Mesendoderm (in vitro differentiated cells): ENCODE measurements at regions not wholly inside any gene's neighbourhood (a gene's known extent, or its start where the extent isn't known, plus 50 kb on each side); places are given as distances from the start of the nearest gene placed in this dataset.
A peak's percentile ranks its signal among the peaks of the same experiment; 100 is the strongest.

Source experiments
- DNase-seq: peaks from one replicate; pipeline ENCODE4 v3.0.0; 2013
- H2AK5ac ChIP-seq: 2 replicates; pipeline ENCODE4 v1.6.1; 2013; ENCODE audit warnings: low read length, inconsistent platforms
- H2BK120ac ChIP-seq: 2 replicates; pipeline ENCODE4 v1.6.1; 2013; ENCODE audit warnings: low read depth, mild to moderate bottlenecking, low read length, moderate library complexity, mixed read lengths
- H2BK15ac ChIP-seq: replicated peaks from 2 replicates; pipeline ENCODE4 v1.6.1; 2013; ENCODE audit warnings: low read depth, mild to moderate bottlenecking, moderate library complexity
- H2BK5ac ChIP-seq: 2 replicates; pipeline ENCODE4 v1.6.1; 2013; ENCODE audit warnings: low read length, inconsistent platforms
- H3K18ac ChIP-seq: 2 replicates; pipeline ENCODE4 v1.6.1; 2013; ENCODE audit warnings: mild to moderate bottlenecking, low read length, mixed read lengths
- H3K23ac ChIP-seq: one replicate; pipeline ENCODE4 v1.6.1; 2013; ENCODE audit warnings: low read length
- H3K27ac ChIP-seq: 2 replicates; pipeline ENCODE4 v1.5.1; 2013; ENCODE audit warnings: low read depth, mild to moderate bottlenecking, inconsistent platforms, low read length, moderate library complexity
- H3K27me3 ChIP-seq: 2 replicates; pipeline ENCODE4 v1.6.1; 2013; ENCODE audit warnings: low read length, control low read depth, mild to moderate bottlenecking, inconsistent platforms; ENCODE audit not compliant: insufficient read depth, poor library complexity
- H3K36me3 ChIP-seq: 2 replicates; pipeline ENCODE4 v1.6.1; 2013; ENCODE audit warnings: low read length, inconsistent platforms; ENCODE audit not compliant: control insufficient read depth, insufficient read depth
- H3K4ac ChIP-seq: one replicate; pipeline ENCODE4 v1.6.1; 2013; ENCODE audit warnings: low read depth, mild to moderate bottlenecking, low read length, moderate library complexity
- H3K4me1 ChIP-seq: 2 replicates; pipeline ENCODE4 v1.6.1; 2013; ENCODE audit warnings: low read depth, low read length, inconsistent platforms; ENCODE audit not compliant: control insufficient read depth
- H3K4me2 ChIP-seq: 2 replicates; pipeline ENCODE4 v1.6.1; 2013; ENCODE audit warnings: low read length
- H3K4me3 ChIP-seq: 2 replicates; pipeline ENCODE4 v1.5.1; 2013; ENCODE audit warnings: mild to moderate bottlenecking, low read length
- H3K56ac ChIP-seq: one replicate; pipeline ENCODE4 v1.6.1; 2013; ENCODE audit warnings: low read length
- H3K79me1 ChIP-seq: 2 replicates; pipeline ENCODE4 v1.6.1; 2013; ENCODE audit warnings: low read length, inconsistent platforms
- H3K79me2 ChIP-seq: 2 replicates; pipeline ENCODE4 v1.6.1; 2013; ENCODE audit warnings: mild to moderate bottlenecking, low read length; ENCODE audit not compliant: control insufficient read depth, insufficient read depth
- H3K9ac ChIP-seq: 2 replicates; pipeline ENCODE4 v1.6.1; 2013; ENCODE audit warnings: low read length, inconsistent platforms
- H4K5ac ChIP-seq: one replicate; pipeline ENCODE4 v1.6.1; 2013; ENCODE audit warnings: low read length
- H4K8ac ChIP-seq: one replicate; pipeline ENCODE4 v1.6.1; 2013; ENCODE audit warnings: low read depth, mild to moderate bottlenecking, control low read depth, low read length, moderate library complexity
- WGBS: extraction: QIAGEN DNeasy Blood & Tissue Kit; methylation state at CpG from one replicate; pipeline ENCODE4 v1.1.7; 2013; ENCODE audit warnings: low lambda C conversion rate, missing lambda C conversion rate; ENCODE audit not compliant: insufficient coverage; ENCODE audit errors: extremely low coverage; 5-methylcytosine and 5-hydroxymethylcytosine counted together

GRCh38 chr12:128059621-128060370 is 207.2 kb upstream of the TMEM132C start:
- Histone ChIP-seq H3K4me3 (no peak overlapping the region), H3K18ac (no peak overlapping the region), H3K23ac (no peak overlapping the region), H3K4me2 (no peak overlapping the region), H2AK5ac (no peak overlapping the region), H3K79me1 (no peaks in the 10 kb centered on the region), H3K4ac (no peak overlapping the region), H3K79me2 (no peaks in the 10 kb centered on the region), H4K8ac (no peak overlapping the region), H2BK120ac (no peak overlapping the region), H3K56ac (no peak overlapping the region), H3K4me1 (no peaks in the 10 kb centered on the region), H3K9ac (no peak overlapping the region), H3K27me3 (no peaks in the 10 kb centered on the region), H3K27ac (no peak overlapping the region), H4K5ac (no peak overlapping the region), H2BK5ac (no peak overlapping the region), H3K36me3 (no peaks in the 10 kb centered on the region), H2BK15ac (no peak overlapping the region)
- DNase-seq: no peak
- no CpG with 5 or more reads among the region's 18 CpGs for WGBS

GRCh38 chr12:128068211-128068610 is 198.8 kb upstream of the TMEM132C start:
- H3K27ac ChIP-seq: no peak overlapping the region
- no peak overlapping the region for H2BK120ac ChIP-seq
- H3K79me2 ChIP-seq: no peaks in the 10 kb centered on the region
- H3K18ac ChIP-seq: no peak overlapping the region
- DNase-seq: no peak
- H3K56ac ChIP-seq: no peak overlapping the region
- H3K27me3 ChIP-seq: no peaks in the 10 kb centered on the region
- no peak overlapping the region for H2BK5ac ChIP-seq
- H3K4ac ChIP-seq: no peak overlapping the region
- no peak overlapping the region for H3K23ac ChIP-seq
- no peak overlapping the region for H4K5ac ChIP-seq
- H2BK15ac ChIP-seq: no peak overlapping the region
- WGBS: no CpG with 5 or more reads among the region's 5 CpGs
- no peaks in the 10 kb centered on the region for H3K79me1 ChIP-seq
- no peak overlapping the region for H2AK5ac ChIP-seq
- H3K36me3 ChIP-seq: no peaks in the 10 kb centered on the region
- no peak overlapping the region for H3K4me3 ChIP-seq
- H3K4me2 ChIP-seq: no peak overlapping the region
- no peaks in the 10 kb centered on the region for H3K4me1 ChIP-seq
- no peak overlapping the region for H4K8ac ChIP-seq
- H3K9ac ChIP-seq: no peak overlapping the region

- no peak overlapping the region for H3K23ac ChIP-seq
- H4K8ac ChIP-seq: no peak overlapping the region
- no peak overlapping the region for H3K18ac ChIP-seq
- no peak overlapping the region for H3K4ac ChIP-seq
- H3K4me1 ChIP-seq: no peaks in the 10 kb centered on the region
- H2BK5ac ChIP-seq: no peak overlapping the region
- no peaks in the 10 kb centered on the region for H3K36me3 ChIP-seq
- H3K4me2 ChIP-seq: no peak overlapping the region
- H3K56ac ChIP-seq: no peak overlapping the region
- no peak overlapping the region for H4K5ac ChIP-seq
- no peak overlapping the region for H2AK5ac ChIP-seq
- no peak overlapping the region for H3K27ac ChIP-seq
- peak; percentile 58 for DNase-seq
- H3K79me2 ChIP-seq: no peaks in the 10 kb centered on the region
- no peaks in the 10 kb centered on the region for H3K79me1 ChIP-seq
- no peak overlapping the region for H3K4me3 ChIP-seq
- H3K9ac ChIP-seq: no peak overlapping the region
- H3K27me3 ChIP-seq: no peaks in the 10 kb centered on the region
- no peak overlapping the region for H2BK120ac ChIP-seq
- WGBS: no CpG with 5 or more reads among the region's 12 CpGs
- no peak overlapping the region for H2BK15ac ChIP-seq
Observed at GRCh38 chr12:128069359-128069997, 197.5 kb upstream of the TMEM132C start.

GRCh38 chr12:128073937-128074336 is 193.0 kb upstream of the TMEM132C start:
- no peak overlapping the region for H2BK15ac ChIP-seq
- no peak overlapping the region for H3K9ac ChIP-seq
- no peak overlapping the region for H3K18ac ChIP-seq
- no peaks in the 10 kb centered on the region for H3K79me2 ChIP-seq
- H4K5ac ChIP-seq: no peak overlapping the region
- H3K4me3 ChIP-seq: no peak overlapping the region
- H2AK5ac ChIP-seq: no peak overlapping the region
- H2BK5ac ChIP-seq: no peak overlapping the region
- H3K56ac ChIP-seq: no peak overlapping the region
- H4K8ac ChIP-seq: no peak overlapping the region
- H3K4me2 ChIP-seq: no peak overlapping the region
- no peak overlapping the region for H3K23ac ChIP-seq
- H3K27me3 ChIP-seq: no peaks in the 10 kb centered on the region
- H3K79me1 ChIP-seq: no peaks in the 10 kb centered on the region
- H3K27ac ChIP-seq: no peak overlapping the region
- no peaks in the 10 kb centered on the region for H3K36me3 ChIP-seq
- no peak overlapping the region for H3K4ac ChIP-seq
- no CpG with 5 or more reads among the region's 13 CpGs for WGBS
- no peaks in the 10 kb centered on the region for H3K4me1 ChIP-seq
- no peak overlapping the region for H2BK120ac ChIP-seq
- no peak for DNase-seq

- Histone ChIP-seq H3K4me3 (no peak overlapping the region), H3K4me2 (no peak overlapping the region), H3K4me1 (no peaks in the 10 kb centered on the region), H3K4ac (no peak overlapping the region), H2BK120ac (no peak overlapping the region), H3K79me1 (no peaks in the 10 kb centered on the region), H4K5ac (no peak overlapping the region), H3K79me2 (no peaks in the 10 kb centered on the region), H4K8ac (no peak overlapping the region), H3K56ac (no peak overlapping the region), H3K18ac (no peak overlapping the region), H3K27ac (no peak overlapping the region), H3K36me3 (no peaks in the 10 kb centered on the region), H3K23ac (no peak overlapping the region), H3K27me3 (no peaks in the 10 kb centered on the region), H3K9ac (no peak overlapping the region), H2BK15ac (no peak overlapping the region), H2BK5ac (no peak overlapping the region), H2AK5ac (no peak overlapping the region)
- WGBS: no CpG with 5 or more reads among the region's 9 CpGs
- DNase-seq: no peak
Observed at GRCh38 chr12:128075332-128075731, 191.6 kb upstream of the TMEM132C start.
